Prostate gland (tissue), 2 donors: ENCODE measurements at regions not wholly inside any gene's neighbourhood (a gene's known extent, or its start where the extent isn't known, plus 50 kb on each side); places are given as distances from the start of the nearest gene placed in this dataset.

ENCODE experiments used
- DNase-seq: peaks from one replicate; pipeline ENCODE4 v3.0.0-alpha.2; 2019; ENCODE audit warnings: low spot score
- H3K27ac ChIP-seq, 2 donors: fragments of 200-600 bp; sonication (generic); 2 replicates each; pipeline ENCODE4 v1.5.1; 2017 to 2019
- H3K27me3 ChIP-seq: fragments of 200-600 bp; sonication (generic); replicated peaks from 2 replicates; pipeline ENCODE4 v1.5.1; 2019; ENCODE audit not compliant: insufficient read depth
- H3K36me3 ChIP-seq, 2 donors: fragments of 200-600 bp; sonication (generic); 1 replicate in 1 of 2; 2 replicates in 1 of 2; pipeline versions ENCODE4 v1.5.1 to v1.8.1; 2017 to 2019
- H3K4me1 ChIP-seq: fragments of 200-600 bp; sonication (generic); replicated peaks from 2 replicates; pipeline ENCODE4 v1.5.1; 2019
- H3K4me3 ChIP-seq, 2 donors: fragments of 200-600 bp; sonication (generic); 2 replicates each; pipeline ENCODE4 v1.5.1; 2017 to 2019
- H3K9me3 ChIP-seq: fragments of 200-600 bp; sonication (generic); 2 replicates; pipeline ENCODE4 v1.5.1; 2017
- CTCF ChIP-seq, 4 experiments: fragments of 200-600 bp in 2 of 4; fragments of 450-650 bp in 2 of 4; sonication (generic) in 2 of 4; IDR thresholded peaks; 1 replicate in 3 of 4; 2 replicates in 1 of 4; pipeline ENCODE4 v1.5.1; 2016 to 2019; ENCODE audit warnings: antibody characterized with exemption in 4 of 4, mild to moderate bottlenecking in 2 of 4, moderate library complexity in 2 of 4
- POLR2A ChIP-seq: fragments of 450-650 bp; IDR thresholded peaks from one replicate; pipeline ENCODE4 v1.6.1; 2016; ENCODE audit warnings: antibody characterized with exemption, mild to moderate bottlenecking
- POLR2AphosphoS5 ChIP-seq: sonication (generic); formaldehyde crosslinking; IDR thresholded peaks from one replicate; pipeline ENCODE4 v1.6.1; 2017; ENCODE audit warnings: antibody characterized with exemption
- WGBS: methylation state at CpG from one replicate; pipeline ENCODE4 v1.1.5; 2018; 5-methylcytosine and 5-hydroxymethylcytosine counted together
- intact Hi-C: fragments of 100-400 bp; cut with DNase I; formaldehyde crosslinking; loops from one replicate; pipeline ENCODE4 v1.14.2; 2022

- Histone ChIP-seq H3K36me3 (no peaks in the 10 kb centered on the region), H3K4me1 (no peaks in the 10 kb centered on the region), H3K4me3 (no peak overlapping the region), H3K9me3 (no peaks in the 10 kb centered on the region), H3K27ac (no peak overlapping the region), H3K27me3 (no peaks in the 10 kb centered on the region)
- no peak for DNase-seq
- WGBS: 52% methylated on average over 2 of the region's 2 CpGs
- TF ChIP-seq POLR2AphosphoS5 (no peak), CTCF (IDR thresholded peaks at IDR 0.05) (no peak), POLR2A (no peak)
- intact Hi-C loops: no loop called here
Observed at GRCh38 chr12:22797701-22798100, 172.7 kb downstream of the ETNK1 start.

- Histone ChIP-seq H3K4me3 (no peak overlapping the region), H3K27me3 (no peaks in the 10 kb centered on the region), H3K9me3 (no peaks in the 10 kb centered on the region), H3K36me3 (no peaks in the 10 kb centered on the region), H3K4me1 (no peaks in the 10 kb centered on the region), H3K27ac (no peak overlapping the region)
- no peak for TF ChIP-seq POLR2AphosphoS5
- TF ChIP-seq CTCF (IDR thresholded peaks at IDR 0.05): no peak
- TF ChIP-seq POLR2A: no peak
- intact Hi-C loops: no loop called here
- 84% methylated on average over 3 of the region's 3 CpGs for WGBS
- DNase-seq: no peak
Observed at GRCh38 chr12:22798116-22798515, 173.1 kb downstream of the ETNK1 start.

- Histone ChIP-seq H3K4me3 (no peak overlapping the region), H3K9me3 (no peaks in the 10 kb centered on the region), H3K4me1 (no peaks in the 10 kb centered on the region), H3K27me3 (no peaks in the 10 kb centered on the region), H3K27ac (no peak overlapping the region), H3K36me3 (no peaks in the 10 kb centered on the region)
- DNase-seq: no peak
- WGBS: 86% methylated on average over 2 of the region's 2 CpGs
- TF ChIP-seq CTCF (IDR thresholded peaks at IDR 0.05): no peak
- no peak for TF ChIP-seq POLR2A
- TF ChIP-seq POLR2AphosphoS5: no peak
- intact Hi-C loops: no loop called here
Observed at GRCh38 chr12:22799503-22799902, 174.5 kb downstream of the ETNK1 start.

- Histone ChIP-seq H3K4me3 (no peak overlapping the region), H3K27ac (no peak overlapping the region), H3K36me3 (no peaks in the 10 kb centered on the region), H3K9me3 (no peaks in the 10 kb centered on the region), H3K4me1 (no peaks in the 10 kb centered on the region), H3K27me3 (no peaks in the 10 kb centered on the region)
- intact Hi-C loops: no loop called here
- no peak for DNase-seq
- WGBS: 82% methylated on average over 2 of the region's 2 CpGs
- TF ChIP-seq CTCF (IDR thresholded peaks at IDR 0.05) (no peak), POLR2A (no peak), POLR2AphosphoS5 (no peak)
Observed at GRCh38 chr12:22800332-22800731, 175.4 kb downstream of the ETNK1 start.

GRCh38 chr12:22802883-22803630 is 178.1 kb downstream of the ETNK1 start:
- WGBS: 80% methylated on average over 4 of the region's 4 CpGs
- Histone ChIP-seq H3K36me3 (no peaks in the 10 kb centered on the region), H3K27me3 (no peaks in the 10 kb centered on the region), H3K4me3 (no peak overlapping the region), H3K4me1 (no peaks in the 10 kb centered on the region), H3K9me3 (no peaks in the 10 kb centered on the region), H3K27ac (no peak overlapping the region)
- intact Hi-C loops: no loop called here
- TF ChIP-seq POLR2A: no peak
- TF ChIP-seq POLR2AphosphoS5: no peak
- no peak for TF ChIP-seq CTCF (IDR thresholded peaks at IDR 0.05)
- DNase-seq: no peak
